KMS-11 (cell line): ENCODE measurements at regions not wholly inside any gene's neighbourhood (a gene's known extent, or its start where the extent isn't known, plus 50 kb on each side); places are given as distances from the start of the nearest gene placed in this dataset.

Source experiments
- H2AFZ ChIP-seq: fragments of 200-600 bp; sonication (generic); 2 replicates; pipeline ENCODE4 v1.6.1; 2016; ENCODE audit warnings: antibody characterized with exemption, mixed run types, low read depth
- H3K27ac ChIP-seq: fragments of 200-600 bp; sonication (generic); 2 replicates; pipeline ENCODE4 v1.6.1; 2016; ENCODE audit warnings: mild to moderate bottlenecking, mixed run types
- H3K27me3 ChIP-seq: fragments of 200-600 bp; sonication (generic); 2 replicates; pipeline ENCODE4 v1.6.1; 2017; ENCODE audit warnings: mild to moderate bottlenecking, low read depth, mixed run types, moderate library complexity; ENCODE audit not compliant: insufficient read depth
- H3K36me3 ChIP-seq: fragments of 200-600 bp; sonication (generic); 2 replicates; pipeline ENCODE4 v1.6.1; 2017; ENCODE audit warnings: mild to moderate bottlenecking, mixed run types; ENCODE audit not compliant: insufficient read depth
- H3K4me1 ChIP-seq: fragments of 200-600 bp; sonication (generic); 2 replicates; pipeline ENCODE4 v1.6.1; 2016; ENCODE audit warnings: mild to moderate bottlenecking, low read depth, mixed run types; ENCODE audit not compliant: poor library complexity, severe bottlenecking
- H3K4me2 ChIP-seq: fragments of 200-600 bp; sonication (generic); 2 replicates; pipeline ENCODE4 v1.7.0; 2016; ENCODE audit warnings: mild to moderate bottlenecking, mixed run types
- H3K4me3 ChIP-seq: fragments of 200-600 bp; sonication (generic); IDR thresholded peaks from 2 replicates; pipeline ENCODE4 v1.6.1; 2017; ENCODE audit warnings: low read depth, low read length, mixed read lengths; ENCODE audit not compliant: insufficient read depth
- H3K79me2 ChIP-seq: fragments of 200-600 bp; sonication (generic); 2 replicates; pipeline ENCODE4 v1.6.1; 2016; ENCODE audit warnings: low read depth, mixed run types; ENCODE audit not compliant: insufficient read depth
- H3K9ac ChIP-seq: fragments of 200-600 bp; sonication (generic); 2 replicates; pipeline ENCODE4 v1.6.1; 2016; ENCODE audit warnings: mild to moderate bottlenecking, mixed run types
- H4K20me1 ChIP-seq: fragments of 200-600 bp; sonication (generic); 2 replicates; pipeline ENCODE4 v1.6.1; 2016; ENCODE audit warnings: mild to moderate bottlenecking, mixed run types; ENCODE audit not compliant: insufficient read depth
- CTCF ChIP-seq: fragments of 200-600 bp; sonication (generic); conservative IDR thresholded peaks from 2 replicates; pipeline ENCODE4 v1.6.1; 2017; ENCODE audit warnings: low read depth, mild to moderate bottlenecking, antibody characterized with exemption, low read length, moderate library complexity, mixed read lengths

- Histone ChIP-seq H3K27ac (no peak overlapping the region), H3K4me1 (no peaks in the 10 kb centered on the region), H3K4me2 (no peak overlapping the region), H3K9ac (no peak overlapping the region), H3K27me3 (no peaks in the 10 kb centered on the region), H4K20me1 (no peaks in the 10 kb centered on the region), H3K4me3 (no peak overlapping the region), H2AFZ (no peak overlapping the region), H3K36me3 (no peaks in the 10 kb centered on the region), H3K79me2 (no peaks in the 10 kb centered on the region)
- TF ChIP-seq CTCF = no peak
These were observed 444.0 kb downstream of the IRS1 start for GRCh38 chr2:226355600-226355999.

- no peaks in the 10 kb centered on the region for H3K27me3 ChIP-seq
- H3K4me1 ChIP-seq = no peaks in the 10 kb centered on the region
- no peak overlapping the region for H3K4me2 ChIP-seq
- H3K9ac ChIP-seq = no peak overlapping the region
- no peaks in the 10 kb centered on the region for H3K79me2 ChIP-seq
- H3K4me3 ChIP-seq = no peak overlapping the region
- H2AFZ ChIP-seq = no peak overlapping the region
- H4K20me1 ChIP-seq = no peaks in the 10 kb centered on the region
- no peak overlapping the region for H3K27ac ChIP-seq
- no peaks in the 10 kb centered on the region for H3K36me3 ChIP-seq
- no peak for TF ChIP-seq CTCF
These were observed 445.2 kb downstream of the IRS1 start for GRCh38 chr2:226354434-226354833.

- no peaks in the 10 kb centered on the region for H3K79me2 ChIP-seq
- no peak for TF ChIP-seq CTCF
- H3K4me2 ChIP-seq = no peak overlapping the region
- H4K20me1 ChIP-seq = no peaks in the 10 kb centered on the region
- H3K27me3 ChIP-seq = no peaks in the 10 kb centered on the region
- H3K4me1 ChIP-seq = no peaks in the 10 kb centered on the region
- no peaks in the 10 kb centered on the region for H3K36me3 ChIP-seq
- no peak overlapping the region for H3K4me3 ChIP-seq
- H3K27ac ChIP-seq = no peak overlapping the region
- no peak overlapping the region for H3K9ac ChIP-seq
- H2AFZ ChIP-seq = no peak overlapping the region
These were observed 446.6 kb downstream of the IRS1 start for GRCh38 chr2:226352941-226353560.

- H3K4me1 ChIP-seq = no peaks in the 10 kb centered on the region
- no peak overlapping the region for H3K9ac ChIP-seq
- no peaks in the 10 kb centered on the region for H3K27me3 ChIP-seq
- no peak for TF ChIP-seq CTCF
- no peak overlapping the region for H3K4me2 ChIP-seq
- no peak overlapping the region for H2AFZ ChIP-seq
- no peak overlapping the region for H3K4me3 ChIP-seq
- H3K36me3 ChIP-seq = no peaks in the 10 kb centered on the region
- H3K79me2 ChIP-seq = no peaks in the 10 kb centered on the region
- no peak overlapping the region for H3K27ac ChIP-seq
- H4K20me1 ChIP-seq = no peaks in the 10 kb centered on the region
These were observed 447.9 kb downstream of the IRS1 start for GRCh38 chr2:226351711-226352110.
